GM23338 (cell line): ENCODE measurements at regions not wholly inside any gene's neighbourhood (a gene's known extent, or its start where the extent isn't known, plus 50 kb on each side); places are given as distances from the start of the nearest gene placed in this dataset.

ENCODE experiments used
- ATAC-seq: fragments of 200-7000 bp; cut with Tn5 transposase; 3 replicates; pipeline ENCODE4 v1.9.1; 2020
- DNase-seq: peaks from one replicate; pipeline ENCODE4 v3.0.0-alpha.2; 2015; ENCODE audit warnings: low spot score
- H2AFZ ChIP-seq: fragments of 200-600 bp; sonication (generic); 2 replicates; pipeline ENCODE4 v1.8.0; 2016; ENCODE audit warnings: antibody characterized with exemption, mild to moderate bottlenecking, moderate library complexity
- H3F3A ChIP-seq: fragments of 200-600 bp; sonication (generic); replicated peaks from 2 replicates; pipeline ENCODE4 v1.8.0; 2017; ENCODE audit warnings: antibody characterized with exemption, mixed run types, low read depth
- H3K27ac ChIP-seq: fragments of 200-600 bp; sonication (generic); 2 replicates; pipeline ENCODE4 v1.6.1; 2016; ENCODE audit warnings: low read depth
- H3K27me3 ChIP-seq: fragments of 200-600 bp; sonication (generic); 2 replicates; pipeline ENCODE4 v1.8.0; 2016; ENCODE audit warnings: mild to moderate bottlenecking, mixed run types, moderate library complexity; ENCODE audit not compliant: insufficient read depth
- H3K36me3 ChIP-seq: fragments of 200-600 bp; sonication (generic); 2 replicates; pipeline ENCODE4 v1.8.0; 2016; ENCODE audit warnings: mild to moderate bottlenecking; ENCODE audit not compliant: insufficient read depth
- H3K4me1 ChIP-seq: fragments of 200-600 bp; sonication (generic); 2 replicates; pipeline ENCODE4 v1.8.0; 2016; ENCODE audit warnings: mild to moderate bottlenecking, moderate library complexity; ENCODE audit not compliant: insufficient read depth
- H3K4me2 ChIP-seq: fragments of 200-600 bp; sonication (generic); 2 replicates; pipeline ENCODE4 v1.7.1; 2017; ENCODE audit warnings: mixed run types
- H3K4me3 ChIP-seq: fragments of 200-600 bp; sonication (generic); 2 replicates; pipeline ENCODE4 v1.6.1; 2016; ENCODE audit warnings: mixed run types
- H3K79me2 ChIP-seq: fragments of 200-600 bp; sonication (generic); replicated peaks from 2 replicates; pipeline ENCODE4 v1.8.0; 2017; ENCODE audit warnings: mild to moderate bottlenecking; ENCODE audit not compliant: insufficient read depth
- H3K9me2 ChIP-seq: fragments of 200-600 bp; sonication (generic); 2 replicates; pipeline ENCODE4 v1.8.0; 2017; ENCODE audit not compliant: insufficient read depth
- H4K20me1 ChIP-seq: fragments of 200-600 bp; sonication (generic); replicated peaks from 2 replicates; pipeline ENCODE4 v1.8.0; 2017; ENCODE audit warnings: mild to moderate bottlenecking; ENCODE audit not compliant: insufficient read depth
- H3K27ac Mint-ChIP-seq: 2 replicates; pipeline ENCODE4 v1.8.0; 2020; ENCODE audit warnings: inconsistent platforms, mild to moderate bottlenecking, moderate library complexity, mixed read lengths
- H3K27me3 Mint-ChIP-seq: 3 replicates; pipeline ENCODE4 v1.8.0; 2022; ENCODE audit warnings: low read depth, mild to moderate bottlenecking, moderate library complexity, mixed read lengths, inconsistent platforms; ENCODE audit not compliant: insufficient read depth, poor library complexity
- H3K36me3 Mint-ChIP-seq: 3 replicates; pipeline ENCODE4 v1.8.0; 2021; ENCODE audit warnings: low read depth, mild to moderate bottlenecking, inconsistent platforms, moderate library complexity, mixed read lengths
- H3K4me1 Mint-ChIP-seq: 3 replicates; pipeline ENCODE4 v1.8.0; 2020; ENCODE audit warnings: mild to moderate bottlenecking, inconsistent platforms, mixed read lengths
- H3K4me3 Mint-ChIP-seq: 3 replicates; pipeline ENCODE4 v1.8.0; 2021; ENCODE audit warnings: moderate library complexity, mild to moderate bottlenecking, inconsistent platforms, mixed read lengths
- H3K9me3 Mint-ChIP-seq: 3 replicates; pipeline ENCODE4 v1.8.0; 2020; ENCODE audit warnings: moderate library complexity, mild to moderate bottlenecking, inconsistent platforms, mixed read lengths
- ETS1 ChIP-seq: IDR thresholded peaks from 2 replicates; pipeline ENCODE4 v1.6.1; 2016; ENCODE audit warnings: antibody characterized with exemption
- EZH2 ChIP-seq: fragments of 200-600 bp; sonication (generic); IDR thresholded peaks from one replicate; pipeline ENCODE4 v1.8.0; 2017; ENCODE audit warnings: antibody characterized with exemption, mild to moderate bottlenecking, low read depth; ENCODE audit not compliant: unreplicated experiment
- EZH2phosphoT487 ChIP-seq: fragments of 200-600 bp; sonication (generic); IDR thresholded peaks from one replicate; pipeline ENCODE4 v1.8.1; 2018; ENCODE audit warnings: antibody characterized with exemption; ENCODE audit not compliant: unreplicated experiment
- JUNB ChIP-seq: IDR thresholded peaks from one replicate; pipeline ENCODE4 v1.6.1; 2016; ENCODE audit warnings: antibody characterized with exemption; ENCODE audit not compliant: unreplicated experiment
- STAT1 ChIP-seq: IDR thresholded peaks from one replicate; pipeline ENCODE4 v1.6.1; 2016; ENCODE audit warnings: antibody characterized with exemption; ENCODE audit not compliant: unreplicated experiment
- ZNF331 ChIP-seq: fragments of 250-450 bp; sonication (Bioruptor Pico); IDR thresholded peaks from 2 replicates; pipeline ENCODE4 v1.5.0; 2020; ENCODE audit warnings: low read depth, mild to moderate bottlenecking, moderate library complexity
- TF ChIP-seq, protein P1 (sequence below): fragments of 250-450 bp; sonication (Bioruptor Pico); IDR thresholded peaks from 2 replicates; pipeline ENCODE4 v1.5.0; 2020; ENCODE audit warnings: mild to moderate bottlenecking, moderate library complexity

- H3K4me1 ChIP-seq: no peaks in the 10 kb centered on the region
- H3K79me2 ChIP-seq: no peaks in the 10 kb centered on the region
- no peaks in the 10 kb centered on the region for H3K27me3 ChIP-seq
- peaks cover 3% of the 10 kb centered on the region for H3K27me3 Mint-ChIP-seq
- H2AFZ ChIP-seq: no peak overlapping the region
- H3K9me3 Mint-ChIP-seq: peaks cover 12% of the 10 kb centered on the region
- no peaks in the 10 kb centered on the region for H4K20me1 ChIP-seq
- H3K36me3 ChIP-seq: no peaks in the 10 kb centered on the region
- no peak for DNase-seq
- H3K4me2 ChIP-seq: no peak overlapping the region
- no peak overlapping the region for H3K4me3 Mint-ChIP-seq
- H3K9me2 ChIP-seq: peaks cover 9% of the 10 kb centered on the region; the same call in 1 of the 2 replicates
- H3F3A ChIP-seq: no peaks in the 10 kb centered on the region
- TF ChIP-seq, protein P1, sequence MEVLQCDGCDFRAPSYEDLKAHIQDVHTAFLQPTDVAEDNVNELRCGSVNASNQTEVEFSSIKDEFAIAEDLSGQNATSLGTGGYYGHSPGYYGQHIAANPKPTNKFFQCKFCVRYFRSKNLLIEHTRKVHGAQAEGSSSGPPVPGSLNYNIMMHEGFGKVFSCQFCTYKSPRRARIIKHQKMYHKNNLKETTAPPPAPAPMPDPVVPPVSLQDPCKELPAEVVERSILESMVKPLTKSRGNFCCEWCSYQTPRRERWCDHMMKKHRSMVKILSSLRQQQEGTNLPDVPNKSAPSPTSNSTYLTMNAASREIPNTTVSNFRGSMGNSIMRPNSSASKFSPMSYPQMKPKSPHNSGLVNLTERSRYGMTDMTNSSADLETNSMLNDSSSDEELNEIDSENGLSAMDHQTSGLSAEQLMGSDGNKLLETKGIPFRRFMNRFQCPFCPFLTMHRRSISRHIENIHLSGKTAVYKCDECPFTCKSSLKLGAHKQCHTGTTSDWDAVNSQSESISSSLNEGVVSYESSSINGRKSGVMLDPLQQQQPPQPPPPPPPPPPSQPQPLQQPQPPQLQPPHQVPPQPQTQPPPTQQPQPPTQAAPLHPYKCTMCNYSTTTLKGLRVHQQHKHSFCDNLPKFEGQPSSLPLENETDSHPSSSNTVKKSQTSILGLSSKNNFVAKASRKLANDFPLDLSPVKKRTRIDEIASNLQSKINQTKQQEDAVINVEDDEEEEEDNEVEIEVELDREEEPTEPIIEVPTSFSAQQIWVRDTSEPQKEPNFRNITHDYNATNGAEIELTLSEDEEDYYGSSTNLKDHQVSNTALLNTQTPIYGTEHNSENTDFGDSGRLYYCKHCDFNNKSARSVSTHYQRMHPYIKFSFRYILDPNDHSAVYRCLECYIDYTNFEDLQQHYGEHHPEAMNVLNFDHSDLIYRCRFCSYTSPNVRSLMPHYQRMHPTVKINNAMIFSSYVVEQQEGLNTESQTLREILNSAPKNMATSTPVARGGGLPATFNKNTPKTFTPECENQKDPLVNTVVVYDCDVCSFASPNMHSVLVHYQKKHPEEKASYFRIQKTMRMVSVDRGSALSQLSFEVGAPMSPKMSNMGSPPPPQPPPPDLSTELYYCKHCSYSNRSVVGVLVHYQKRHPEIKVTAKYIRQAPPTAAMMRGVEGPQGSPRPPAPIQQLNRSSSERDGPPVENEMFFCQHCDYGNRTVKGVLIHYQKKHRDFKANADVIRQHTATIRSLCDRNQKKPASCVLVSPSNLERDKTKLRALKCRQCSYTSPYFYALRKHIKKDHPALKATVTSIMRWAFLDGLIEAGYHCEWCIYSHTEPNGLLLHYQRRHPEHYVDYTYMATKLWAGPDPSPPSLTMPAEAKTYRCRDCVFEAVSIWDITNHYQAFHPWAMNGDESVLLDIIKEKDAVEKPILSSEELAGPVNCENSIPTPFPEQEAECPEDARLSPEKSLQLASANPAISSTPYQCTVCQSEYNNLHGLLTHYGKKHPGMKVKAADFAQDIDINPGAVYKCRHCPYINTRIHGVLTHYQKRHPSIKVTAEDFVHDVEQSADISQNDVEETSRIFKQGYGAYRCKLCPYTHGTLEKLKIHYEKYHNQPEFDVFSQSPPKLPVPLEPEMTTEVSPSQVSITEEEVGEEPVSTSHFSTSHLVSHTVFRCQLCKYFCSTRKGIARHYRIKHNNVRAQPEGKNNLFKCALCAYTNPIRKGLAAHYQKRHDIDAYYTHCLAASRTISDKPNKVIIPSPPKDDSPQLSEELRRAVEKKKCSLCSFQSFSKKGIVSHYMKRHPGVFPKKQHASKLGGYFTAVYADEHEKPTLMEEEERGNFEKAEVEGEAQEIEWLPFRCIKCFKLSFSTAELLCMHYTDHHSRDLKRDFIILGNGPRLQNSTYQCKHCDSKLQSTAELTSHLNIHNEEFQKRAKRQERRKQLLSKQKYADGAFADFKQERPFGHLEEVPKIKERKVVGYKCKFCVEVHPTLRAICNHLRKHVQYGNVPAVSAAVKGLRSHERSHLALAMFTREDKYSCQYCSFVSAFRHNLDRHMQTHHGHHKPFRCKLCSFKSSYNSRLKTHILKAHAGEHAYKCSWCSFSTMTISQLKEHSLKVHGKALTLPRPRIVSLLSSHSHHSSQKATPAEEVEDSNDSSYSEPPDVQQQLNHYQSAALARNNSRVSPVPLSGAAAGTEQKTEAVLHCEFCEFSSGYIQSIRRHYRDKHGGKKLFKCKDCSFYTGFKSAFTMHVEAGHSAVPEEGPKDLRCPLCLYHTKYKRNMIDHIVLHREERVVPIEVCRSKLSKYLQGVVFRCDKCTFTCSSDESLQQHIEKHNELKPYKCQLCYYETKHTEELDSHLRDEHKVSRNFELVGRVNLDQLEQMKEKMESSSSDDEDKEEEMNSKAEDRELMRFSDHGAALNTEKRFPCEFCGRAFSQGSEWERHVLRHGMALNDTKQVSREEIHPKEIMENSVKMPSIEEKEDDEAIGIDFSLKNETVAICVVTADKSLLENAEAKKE (CRISPR knock-in tag): no peak
- TF ChIP-seq EZH2 (no peak), STAT1 (no peak), EZH2phosphoT487 (no peak), JUNB (no peak), ETS1 (no peak), ZNF331 (CRISPR knock-in tag) (no peak)
- no peak for ATAC-seq
- peaks cover 4% of the 10 kb centered on the region; the same call in 1 of the 3 replicates for H3K36me3 Mint-ChIP-seq
- no peak overlapping the region for H3K27ac ChIP-seq
- no peaks in the 10 kb centered on the region for H3K4me1 Mint-ChIP-seq
- H3K27ac Mint-ChIP-seq: no peak overlapping the region
- no peak overlapping the region for H3K4me3 ChIP-seq
Observed at GRCh38 chr20:19113343-19113930, 99.0 kb upstream of the SLC24A3 start.
